Bronchial epithelial cell (primary cell): ENCODE measurements at regions not wholly inside any gene's neighbourhood (a gene's known extent, or its start where the extent isn't known, plus 50 kb on each side); places are given as distances from the start of the nearest gene placed in this dataset.
A peak's percentile ranks its signal among the peaks of the same experiment; 100 is the strongest.

Source experiments
- DNase-seq: peaks from one replicate; pipeline ENCODE4 v3.0.0-alpha.2; 2010; ENCODE audit warnings: low read depth
- FAIRE-seq: peaks from 2 replicates; lab custom pipeline; 2011; peaks lifted over from hg19 to GRCh38; lab: Jason Lieb, UNC
- H3K27me3 ChIP-seq: 2 replicates; pipeline ENCODE4 v1.5.1; 2011; ENCODE audit warnings: low read length; ENCODE audit not compliant: control insufficient read depth, insufficient read depth
- H3K36me3 ChIP-seq: 2 replicates; pipeline ENCODE4 v1.5.1; 2011; ENCODE audit warnings: low read length; ENCODE audit not compliant: control insufficient read depth, insufficient read depth
- H3K4me3 ChIP-seq: 2 replicates; pipeline ENCODE4 v1.5.1; 2011; ENCODE audit warnings: mild to moderate bottlenecking, low read depth, low read length, control low read depth
- TF ChIP-seq, protein P1 (sequence below): IDR thresholded peaks from 2 replicates; pipeline ENCODE4 v1.5.1; 2011; ENCODE audit warnings: mild to moderate bottlenecking, moderate library complexity, low read length, control low read depth, inconsistent platforms; ENCODE audit not compliant: insufficient read depth, severe bottlenecking

DNA sequence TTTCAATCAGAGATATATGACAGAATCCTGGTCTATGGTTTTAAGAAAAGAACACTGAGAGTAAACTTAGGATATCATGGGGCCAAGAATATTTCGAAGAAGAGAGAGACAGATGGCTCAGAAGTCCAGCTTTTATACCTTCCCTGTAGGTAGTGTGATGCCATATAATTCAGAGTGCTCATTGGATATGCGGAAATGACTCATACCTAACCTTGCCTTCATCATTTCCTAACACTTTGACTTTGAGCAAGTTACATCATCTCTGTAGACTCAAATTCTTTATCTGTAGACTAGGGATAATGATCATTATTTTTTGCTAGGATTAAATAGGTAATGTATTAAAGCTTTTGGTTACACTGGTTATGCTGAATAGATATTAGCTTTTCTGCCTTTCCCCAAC, 461.6 kb upstream of the CNTNAP5 start:
- TF ChIP-seq, protein P1, sequence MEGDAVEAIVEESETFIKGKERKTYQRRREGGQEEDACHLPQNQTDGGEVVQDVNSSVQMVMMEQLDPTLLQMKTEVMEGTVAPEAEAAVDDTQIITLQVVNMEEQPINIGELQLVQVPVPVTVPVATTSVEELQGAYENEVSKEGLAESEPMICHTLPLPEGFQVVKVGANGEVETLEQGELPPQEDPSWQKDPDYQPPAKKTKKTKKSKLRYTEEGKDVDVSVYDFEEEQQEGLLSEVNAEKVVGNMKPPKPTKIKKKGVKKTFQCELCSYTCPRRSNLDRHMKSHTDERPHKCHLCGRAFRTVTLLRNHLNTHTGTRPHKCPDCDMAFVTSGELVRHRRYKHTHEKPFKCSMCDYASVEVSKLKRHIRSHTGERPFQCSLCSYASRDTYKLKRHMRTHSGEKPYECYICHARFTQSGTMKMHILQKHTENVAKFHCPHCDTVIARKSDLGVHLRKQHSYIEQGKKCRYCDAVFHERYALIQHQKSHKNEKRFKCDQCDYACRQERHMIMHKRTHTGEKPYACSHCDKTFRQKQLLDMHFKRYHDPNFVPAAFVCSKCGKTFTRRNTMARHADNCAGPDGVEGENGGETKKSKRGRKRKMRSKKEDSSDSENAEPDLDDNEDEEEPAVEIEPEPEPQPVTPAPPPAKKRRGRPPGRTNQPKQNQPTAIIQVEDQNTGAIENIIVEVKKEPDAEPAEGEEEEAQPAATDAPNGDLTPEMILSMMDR, result no peak
- H3K27me3 ChIP-seq, result no peaks in the 10 kb centered on the region
- FAIRE-seq (no peak), DNase-seq (peak; percentile 1)
- H3K4me3 ChIP-seq, result no peak overlapping the region
- H3K36me3 ChIP-seq, result no peaks in the 10 kb centered on the region

DNA sequence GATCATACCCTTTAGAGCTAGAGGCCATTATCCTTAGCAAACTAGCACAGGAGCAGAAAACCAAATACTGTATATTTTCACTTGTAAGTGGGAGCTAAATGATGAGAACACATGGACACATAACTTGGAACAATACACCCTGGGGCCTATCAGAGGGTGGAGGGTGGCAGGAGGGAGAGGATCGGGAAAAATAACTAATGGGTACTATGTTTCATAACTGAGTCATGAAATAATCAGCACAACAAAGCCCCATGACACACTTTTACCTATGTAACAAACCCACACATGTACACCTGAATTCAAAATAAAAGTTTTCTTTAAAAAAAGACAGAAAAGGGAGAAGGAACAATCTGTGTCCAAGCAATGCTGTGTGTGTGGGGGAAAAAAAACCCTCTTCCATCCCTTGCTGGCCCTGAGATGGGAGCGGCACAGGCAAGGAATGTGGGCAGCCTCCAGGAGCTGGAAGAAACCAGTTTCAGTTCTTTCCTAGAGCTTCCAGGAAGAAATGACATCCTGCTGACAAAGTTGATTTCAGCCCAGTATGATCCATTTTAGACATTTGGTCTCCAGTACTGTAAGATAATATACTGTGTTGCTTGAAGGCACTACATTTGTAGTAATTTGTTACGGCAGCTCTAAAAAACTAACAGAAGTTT, 458.7 kb upstream of the CNTNAP5 start:
- no peak overlapping the region for H3K4me3 ChIP-seq
- FAIRE-seq, result no peak
- TF ChIP-seq, protein P1, result no peak
- H3K27me3 ChIP-seq, result no peaks in the 10 kb centered on the region
- no peaks in the 10 kb centered on the region for H3K36me3 ChIP-seq
- DNase-seq, result peak; percentile 44

DNA sequence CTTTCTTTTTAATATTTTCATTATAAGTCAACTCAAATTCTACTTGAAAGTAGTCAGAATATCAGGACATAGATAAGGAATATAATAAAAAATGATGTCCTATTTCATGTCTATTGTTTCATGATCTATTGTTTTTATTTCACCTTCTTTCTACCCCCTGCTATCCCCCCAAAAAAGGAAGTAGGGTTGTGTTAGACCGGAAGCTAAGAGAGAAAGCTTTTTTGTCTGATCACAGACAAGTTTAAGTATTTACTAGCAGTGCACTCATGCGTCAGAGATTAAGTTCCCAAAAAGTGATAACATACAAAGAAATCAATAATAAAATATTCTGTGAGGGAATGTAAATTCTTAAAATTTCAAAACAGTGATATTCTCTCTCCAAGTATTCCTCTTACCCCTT, 447.1 kb upstream of the CNTNAP5 start:
- Histone ChIP-seq H3K4me3 (no peak overlapping the region), H3K36me3 (no peaks in the 10 kb centered on the region), H3K27me3 (no peaks in the 10 kb centered on the region)
- TF ChIP-seq, protein P1, result no peak
- DNase-seq (no peak), FAIRE-seq (no peak)

DNA sequence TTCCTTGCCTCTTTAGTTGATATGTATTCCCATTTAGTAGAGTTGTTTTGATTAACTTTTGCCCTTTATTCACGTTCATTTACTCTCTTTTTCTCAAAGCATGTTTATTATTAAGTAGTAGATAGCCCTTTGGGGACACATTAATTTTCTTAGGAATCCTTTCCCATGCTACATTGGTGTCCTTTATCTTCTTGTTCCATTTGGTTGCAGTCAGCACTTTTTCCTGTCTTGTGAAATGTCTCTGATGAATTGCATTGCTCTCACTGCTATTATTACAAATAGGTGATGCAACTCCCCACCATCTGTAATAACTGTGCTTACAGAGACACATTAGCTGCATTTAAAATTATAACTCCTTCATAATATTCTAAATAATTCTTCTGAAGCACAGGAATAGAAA, 428.5 kb upstream of the CNTNAP5 start:
- H3K4me3 ChIP-seq, result no peak overlapping the region
- no peaks in the 10 kb centered on the region for H3K27me3 ChIP-seq
- DNase-seq (no peak), FAIRE-seq (no peak)
- no peaks in the 10 kb centered on the region for H3K36me3 ChIP-seq
- TF ChIP-seq, protein P1, result no peak

DNA sequence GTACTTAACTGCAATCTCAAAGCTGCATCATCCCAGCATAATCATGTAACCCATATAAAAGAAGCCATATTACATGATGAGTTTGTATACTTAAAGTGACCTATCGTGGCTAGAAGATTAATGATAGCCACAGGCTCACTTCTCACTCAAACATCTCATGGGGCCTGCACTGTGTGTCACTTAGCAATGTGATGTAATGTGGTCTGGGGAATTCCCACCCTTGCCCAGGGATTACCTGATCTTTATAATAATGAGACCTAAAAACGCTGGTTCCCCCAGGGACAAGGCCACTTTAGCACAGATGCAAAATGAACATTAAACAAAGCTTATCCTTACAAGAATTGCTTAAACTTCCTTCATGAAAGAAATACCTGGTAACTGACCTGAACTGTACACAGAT, 427.1 kb upstream of the CNTNAP5 start:
- TF ChIP-seq, protein P1, result no peak
- FAIRE-seq, result no peak
- H3K4me3 ChIP-seq, result no peak overlapping the region
- no peak for DNase-seq
- H3K27me3 ChIP-seq, result no peaks in the 10 kb centered on the region
- no peaks in the 10 kb centered on the region for H3K36me3 ChIP-seq

DNA sequence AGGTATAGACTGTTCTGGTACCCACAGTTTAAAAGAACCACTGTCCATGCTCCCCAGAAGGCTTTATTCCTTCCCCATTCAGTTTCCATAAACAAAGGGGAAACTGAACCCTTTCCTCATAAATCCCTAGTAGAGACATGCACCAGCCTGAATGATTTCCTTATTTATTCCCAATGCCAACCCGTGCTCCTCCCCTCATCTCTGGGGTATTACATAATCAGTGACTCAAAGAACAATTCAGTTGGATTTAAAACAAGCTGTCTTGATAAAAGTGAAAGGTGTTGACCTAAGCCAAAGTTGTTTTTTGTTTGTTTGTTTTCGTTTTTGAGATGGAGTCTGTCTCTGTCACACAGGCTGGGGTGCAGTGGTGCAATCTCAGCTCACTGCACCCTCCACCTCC, 418.5 kb upstream of the CNTNAP5 start:
- FAIRE-seq, result no peak
- Histone ChIP-seq H3K36me3 (no peaks in the 10 kb centered on the region), H3K4me3 (no peak overlapping the region), H3K27me3 (no peaks in the 10 kb centered on the region)
- peak; percentile 29 for DNase-seq
- TF ChIP-seq, protein P1, result no peak
